ENCODE measurements at regions not wholly inside any gene's neighbourhood (a gene's known extent, or its start where the extent isn't known, plus 50 kb on each side); places are given as distances from the start of the nearest gene placed in this dataset.

DNA sequence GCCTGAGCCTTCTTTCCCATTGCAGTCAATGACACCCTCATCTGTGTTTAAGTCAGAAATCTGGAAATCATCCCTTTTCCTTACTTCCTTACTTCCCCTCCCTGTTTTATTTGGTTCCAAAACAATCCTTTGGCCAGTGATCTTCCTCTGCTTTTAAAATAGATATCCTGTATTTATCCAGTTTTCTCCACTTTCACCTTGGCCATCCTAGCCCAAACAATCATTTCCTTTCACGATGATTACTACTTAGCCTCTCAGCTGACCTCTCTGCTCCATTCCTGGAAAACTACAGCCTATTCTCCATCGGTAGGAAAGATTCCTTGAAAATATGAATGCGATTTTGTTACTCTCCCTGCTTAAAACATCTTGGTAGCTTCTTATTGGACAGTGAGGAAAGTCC is 565.4 kb downstream of the TLR4 start:
- Histone ChIP-seq H3K4me3 (no peak overlapping the region), H3K27ac (no peak overlapping the region)

- H3K27ac ChIP-seq: no peak overlapping the region
- no peak overlapping the region for H3K4me3 ChIP-seq
Measured at GRCh38 chr9:118271331-118271730, 567.1 kb downstream of the TLR4 start.

- Histone ChIP-seq H3K27ac (no peak overlapping the region), H3K4me3 (no peak overlapping the region)
Measured at GRCh38 chr9:118271936-118272335, 567.7 kb downstream of the TLR4 start.

DNA sequence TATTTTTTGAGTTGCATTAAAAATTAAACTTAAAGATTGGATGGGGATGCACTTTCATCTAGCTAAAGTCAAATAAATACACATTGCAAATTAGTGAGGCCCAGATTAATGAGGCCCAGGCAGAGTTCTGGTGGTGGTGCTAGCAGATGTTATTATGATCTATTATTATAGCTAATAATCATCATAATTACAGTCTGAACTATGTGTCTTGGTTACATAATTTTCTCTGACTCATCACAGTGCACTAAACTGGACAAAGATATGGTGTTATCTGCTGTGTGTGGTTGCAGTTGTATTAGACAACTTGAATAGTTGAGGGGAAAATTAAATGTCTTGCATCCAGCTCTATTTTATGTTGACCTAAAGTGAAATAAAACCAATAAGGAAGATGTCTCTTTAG is 568.8 kb downstream of the TLR4 start:
- H3K4me3 ChIP-seq: no peak overlapping the region
- no peak overlapping the region for H3K27ac ChIP-seq

DNA sequence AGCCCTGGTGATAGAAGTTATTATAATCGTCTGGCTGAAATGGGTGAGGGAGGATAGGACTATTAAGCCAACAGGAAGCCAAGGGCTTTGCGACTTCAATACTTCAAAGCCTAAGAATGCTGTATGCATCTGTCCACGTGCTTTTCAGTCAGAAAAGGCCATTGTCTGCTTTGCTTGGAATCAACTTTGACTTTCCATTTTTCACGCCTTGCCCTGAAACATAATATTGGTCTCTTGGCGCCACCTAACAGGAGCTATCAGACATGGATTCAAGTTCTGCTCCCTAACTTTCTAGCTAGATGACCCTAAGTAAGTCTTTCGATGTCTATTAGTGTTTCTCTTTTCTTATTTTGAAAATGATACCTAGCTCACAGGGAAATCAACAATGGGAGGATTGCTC is 572.6 kb downstream of the TLR4 start:
- Histone ChIP-seq H3K4me3 (no peak overlapping the region), H3K27ac (no peak overlapping the region)

DNA sequence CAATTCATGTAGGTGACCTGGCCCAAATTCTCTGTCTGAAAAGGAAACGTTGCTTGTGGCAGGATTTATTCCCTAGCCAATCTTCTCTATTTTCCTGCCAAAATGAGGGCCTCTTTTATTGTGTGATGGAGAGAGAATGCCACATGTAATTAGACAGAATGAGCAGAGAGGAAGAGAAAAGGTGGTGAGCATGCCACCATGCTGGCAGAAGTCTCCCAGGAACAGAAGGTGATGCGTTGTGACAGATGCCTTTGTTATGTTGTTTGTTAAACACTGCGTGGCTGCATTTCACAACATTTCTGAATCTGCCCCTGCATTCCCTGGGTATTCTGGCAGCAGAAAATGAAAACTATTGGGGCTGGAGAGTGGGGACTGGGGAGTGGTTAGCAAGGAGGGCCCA is 577.6 kb downstream of the TLR4 start:
- Histone ChIP-seq H3K27ac (no peak overlapping the region), H3K4me3 (no peak overlapping the region)

- no peak overlapping the region for H3K27ac ChIP-seq
- H3K4me3 ChIP-seq: no peak overlapping the region
Measured at GRCh38 chr9:118283488-118283887, 579.3 kb downstream of the TLR4 start.

- H3K27ac ChIP-seq: no peak overlapping the region
Measured at GRCh38 chr9:118290116-118290515, 585.9 kb downstream of the TLR4 start.

DNA sequence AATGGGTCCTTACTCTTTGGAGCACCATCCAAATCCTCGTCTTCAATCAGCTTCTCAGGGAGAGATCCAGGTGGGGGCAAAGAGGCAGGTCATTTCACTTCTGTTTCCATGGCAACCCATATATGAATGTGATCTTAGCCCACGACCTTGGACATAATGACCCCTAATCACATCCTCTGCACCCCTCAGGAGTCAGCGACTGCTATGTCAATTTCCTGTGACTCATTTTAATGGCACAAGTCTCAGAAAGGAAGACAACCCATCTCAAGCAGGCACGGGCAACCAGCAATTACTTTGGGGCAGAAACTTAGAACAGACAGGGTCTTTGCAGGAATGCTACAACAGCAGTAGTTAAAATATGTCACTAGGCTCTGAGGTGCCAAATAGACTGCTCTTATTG is 591.2 kb downstream of the TLR4 start:
- Histone ChIP-seq H3K4me3 (no peak overlapping the region), H3K27ac (no peak overlapping the region)

More at GRCh38 chr9:118290116-118290515, 585.9 kb downstream of the TLR4 start:
- H3K4me3 ChIP-seq: no peak overlapping the region

GRCh38 chr9:118302721-118303120 is 598.5 kb downstream of the TLR4 start:
- H3K27ac ChIP-seq: no peak overlapping the region
- no peak overlapping the region for H3K4me3 ChIP-seq

DNA sequence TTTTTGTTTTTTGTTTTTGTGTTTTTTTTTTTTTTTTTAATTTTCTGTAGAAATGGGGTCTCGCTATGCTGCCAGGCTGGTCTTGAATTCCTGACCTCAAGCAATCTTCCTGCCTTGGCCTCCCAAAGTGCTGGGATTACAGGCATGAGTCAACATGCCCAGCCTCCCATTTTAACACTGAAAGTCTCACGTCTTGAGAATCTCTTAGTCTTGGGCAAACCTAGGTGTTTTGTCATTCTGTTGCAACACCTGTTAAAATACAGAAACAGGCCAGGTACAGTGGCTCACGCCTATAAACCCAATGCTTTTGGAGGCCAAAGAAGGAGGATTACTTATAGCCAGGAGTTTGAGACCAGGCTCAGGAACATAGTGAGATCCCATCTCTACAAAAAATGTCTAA is 599.0 kb downstream of the TLR4 start:
- Histone ChIP-seq H3K27ac (no peak overlapping the region), H3K4me3 (no peak overlapping the region)

- no peak overlapping the region for H3K27ac ChIP-seq
- no peak overlapping the region for H3K4me3 ChIP-seq
Measured at GRCh38 chr9:118305331-118305730, 601.1 kb downstream of the TLR4 start.

DNA sequence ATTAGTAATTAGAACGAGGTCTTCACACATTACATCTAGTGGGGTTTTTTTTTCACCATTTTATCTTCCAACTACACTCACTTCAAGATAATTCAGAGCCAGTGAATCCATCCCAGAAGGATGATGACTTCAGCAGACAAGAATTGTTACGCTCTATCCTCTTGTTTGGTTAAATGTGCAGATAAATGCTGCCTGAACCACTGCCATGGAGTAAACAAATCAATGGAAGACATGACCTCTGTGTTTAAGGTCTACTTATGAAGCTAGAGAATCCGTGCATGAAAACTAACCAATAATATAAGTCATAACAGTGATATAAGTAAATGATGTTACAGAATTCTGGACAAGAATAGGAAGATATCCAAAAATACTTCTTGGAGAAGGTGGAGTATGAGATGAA is 602.6 kb downstream of the TLR4 start:
- no peak overlapping the region for H3K4me3 ChIP-seq

GRCh38 chr9:118313965-118314364 is 609.8 kb downstream of the TLR4 start:
- H3K4me3 ChIP-seq: no peak overlapping the region
- no peak overlapping the region for H3K27ac ChIP-seq

More for the DNA sequence above, 602.6 kb downstream of the TLR4 start:
- H3K27ac ChIP-seq: no peak overlapping the region

GRCh38 chr9:118316831-118317343 is 612.7 kb downstream of the TLR4 start:
- no peak overlapping the region for H3K27ac ChIP-seq
- H3K4me3 ChIP-seq: no peak overlapping the region

GRCh38 chr9:118318770-118319431 is 614.7 kb downstream of the TLR4 start:
- H3K27ac ChIP-seq: no peak overlapping the region
- no peak overlapping the region for H3K4me3 ChIP-seq

DNA sequence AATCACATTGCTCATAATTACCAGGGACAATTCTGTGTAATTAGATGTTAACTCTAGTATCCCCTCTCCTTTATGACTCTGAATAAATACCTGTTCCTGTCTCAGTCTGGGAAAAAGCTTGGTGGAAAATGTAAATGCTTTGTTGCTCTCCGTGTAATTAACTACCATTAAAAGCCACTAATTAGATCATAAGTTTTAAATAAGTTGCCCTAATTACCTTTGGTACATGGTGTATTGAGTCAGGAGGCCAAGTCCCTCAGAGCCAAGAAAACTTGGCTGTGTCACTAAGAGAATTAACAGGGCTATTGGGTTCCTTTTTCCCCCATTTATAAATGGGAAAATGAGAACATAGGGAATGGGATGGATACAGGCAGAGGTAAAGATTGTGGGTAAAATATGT is 617.6 kb downstream of the TLR4 start:
- Histone ChIP-seq H3K27ac (no peak overlapping the region), H3K4me3 (no peak overlapping the region)

DNA sequence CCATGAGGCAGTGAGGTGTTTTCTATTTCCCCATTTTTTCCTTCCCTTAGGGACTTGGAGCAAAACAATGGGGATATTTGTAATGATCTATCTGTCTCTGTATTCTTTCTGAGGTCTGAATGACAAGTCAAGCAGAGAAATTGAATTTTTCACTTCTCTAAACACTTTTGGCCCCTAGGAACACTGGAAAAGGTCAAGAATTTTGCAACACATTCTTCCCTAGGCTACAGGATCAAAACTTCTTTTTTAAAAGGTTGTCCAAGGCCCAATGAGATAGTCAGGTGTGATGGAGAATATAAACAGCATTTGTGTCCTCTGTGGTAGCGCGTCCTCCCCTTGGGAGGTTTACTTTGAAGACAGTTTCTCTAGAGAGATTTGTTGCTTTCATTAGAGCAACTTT is 620.5 kb downstream of the TLR4 start:
- H3K27ac ChIP-seq: no peak overlapping the region
- H3K4me3 ChIP-seq: no peak overlapping the region

GRCh38 chr9:118325757-118326156 is 621.6 kb downstream of the TLR4 start:
- no peak overlapping the region for H3K27ac ChIP-seq
- H3K4me3 ChIP-seq: no peak overlapping the region

DNA sequence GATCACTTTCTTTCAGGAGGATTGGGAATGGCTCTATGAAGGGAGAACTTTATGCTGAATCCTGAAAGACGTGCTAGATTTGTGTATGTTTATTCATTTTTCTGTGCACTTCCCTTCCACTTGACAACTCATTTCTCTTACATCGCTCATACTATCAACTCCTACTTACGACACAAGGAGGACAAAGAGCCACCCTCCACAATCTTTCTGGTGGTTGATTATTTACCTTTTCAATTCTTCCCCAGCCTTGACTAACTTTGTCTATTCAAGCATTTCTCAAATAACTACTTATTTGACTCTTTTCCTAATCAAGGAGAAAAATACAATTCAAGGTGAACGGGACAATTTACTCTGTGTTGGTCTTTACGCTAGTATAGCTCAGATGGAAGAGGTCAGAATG is 622.1 kb downstream of the TLR4 start:
- Histone ChIP-seq H3K27ac (no peak overlapping the region), H3K4me3 (no peak overlapping the region)

GRCh38 chr9:118330191-118330986 is 626.2 kb downstream of the TLR4 start:
- H3K4me3 ChIP-seq: no peak overlapping the region
- H3K27ac ChIP-seq: no peak overlapping the region

Data from skin epidermis (tissue), 12 donors.